ENCODE measurements at regions not wholly inside any gene's neighbourhood (a gene's known extent, or its start where the extent isn't known, plus 50 kb on each side); places are given as distances from the start of the nearest gene placed in this dataset.
A peak's percentile ranks its signal among the peaks of the same experiment; 100 is the strongest.

- DNase-seq (no peak), ATAC-seq (replicated peaks) (no peak)
- Mint-ChIP-seq H3K36me3 (no peaks in the 10 kb centered on the region), H3K9me3 (no peaks in the 10 kb centered on the region), H3K4me1 (no peaks in the 10 kb centered on the region), H3K4me3 (no peak overlapping the region), H3K27me3 (no peaks in the 10 kb centered on the region), H3K27ac (no peak overlapping the region)
Measured at GRCh38 chr6:127022302-127022701, 96.2 kb upstream of the RSPO3 start.

- H3K4me1 Mint-ChIP-seq: no peaks in the 10 kb centered on the region
- no peaks in the 10 kb centered on the region for H3K27me3 Mint-ChIP-seq
- H3K36me3 Mint-ChIP-seq: no peaks in the 10 kb centered on the region
- H3K4me3 Mint-ChIP-seq: no peak overlapping the region
- no peak for DNase-seq
- no peak overlapping the region for H3K27ac Mint-ChIP-seq
- no peaks in the 10 kb centered on the region for H3K9me3 Mint-ChIP-seq
- no peak for ATAC-seq (replicated peaks)
Measured at GRCh38 chr6:127023001-127023778, 95.3 kb upstream of the RSPO3 start.

- no peak for DNase-seq
- Mint-ChIP-seq H3K9me3 (no peaks in the 10 kb centered on the region), H3K4me3 (no peak overlapping the region), H3K36me3 (no peaks in the 10 kb centered on the region), H3K4me1 (no peaks in the 10 kb centered on the region), H3K27ac (no peak overlapping the region), H3K27me3 (no peaks in the 10 kb centered on the region)
- ATAC-seq (replicated peaks): no peak
Measured at GRCh38 chr6:127026247-127026646, 92.2 kb upstream of the RSPO3 start.

- H3K27ac Mint-ChIP-seq: no peak overlapping the region
- no peaks in the 10 kb centered on the region for H3K27me3 Mint-ChIP-seq
- no peaks in the 10 kb centered on the region for H3K4me1 Mint-ChIP-seq
- ATAC-seq (replicated peaks): no peak
- H3K4me3 Mint-ChIP-seq: no peak overlapping the region
- no peaks in the 10 kb centered on the region for H3K9me3 Mint-ChIP-seq
- DNase-seq: no peak
- H3K36me3 Mint-ChIP-seq: no peaks in the 10 kb centered on the region
Measured at GRCh38 chr6:127030111-127030510, 88.4 kb upstream of the RSPO3 start.

- Mint-ChIP-seq H3K36me3 (no peaks in the 10 kb centered on the region), H3K4me1 (no peaks in the 10 kb centered on the region), H3K27ac (no peak overlapping the region), H3K4me3 (no peak overlapping the region), H3K27me3 (no peaks in the 10 kb centered on the region), H3K9me3 (no peaks in the 10 kb centered on the region)
- DNase-seq (no peak), ATAC-seq (replicated peaks) (no peak)
Measured at GRCh38 chr6:127030836-127031235, 87.6 kb upstream of the RSPO3 start.

- no peak for DNase-seq
- Mint-ChIP-seq H3K27ac (no peak overlapping the region), H3K4me3 (no peak overlapping the region), H3K4me1 (no peaks in the 10 kb centered on the region), H3K9me3 (no peaks in the 10 kb centered on the region), H3K27me3 (no peaks in the 10 kb centered on the region), H3K36me3 (no peaks in the 10 kb centered on the region)
- ATAC-seq (replicated peaks): no peak
Measured at GRCh38 chr6:127031511-127031910, 87.0 kb upstream of the RSPO3 start.

- Mint-ChIP-seq H3K4me3 (no peak overlapping the region), H3K4me1 (no peaks in the 10 kb centered on the region), H3K27me3 (no peaks in the 10 kb centered on the region), H3K27ac (no peak overlapping the region), H3K9me3 (no peaks in the 10 kb centered on the region), H3K36me3 (no peaks in the 10 kb centered on the region)
- DNase-seq (no peak), ATAC-seq (replicated peaks) (no peak)
Measured at GRCh38 chr6:127032971-127033370, 85.5 kb upstream of the RSPO3 start.

- ATAC-seq (replicated peaks) (no peak), DNase-seq (no peak)
- Mint-ChIP-seq H3K27ac (no peak overlapping the region), H3K9me3 (peaks cover 13 to 14% of the 10 kb centered on the region in 2 donors), H3K27me3 (no peaks in the 10 kb centered on the region), H3K4me3 (no peak overlapping the region), H3K4me1 (no peaks in the 10 kb centered on the region), H3K36me3 (no peaks in the 10 kb centered on the region)
Measured at GRCh38 chr6:127051571-127052260, 66.8 kb upstream of the RSPO3 start.

- no peak for ATAC-seq (replicated peaks)
- H3K27ac Mint-ChIP-seq: no peak overlapping the region
- H3K4me1 Mint-ChIP-seq: no peaks in the 10 kb centered on the region
- no peak overlapping the region for H3K4me3 Mint-ChIP-seq
- DNase-seq: no peak
- no peaks in the 10 kb centered on the region for H3K36me3 Mint-ChIP-seq
- peaks cover 7 to 10% of the 10 kb centered on the region in 2 donors for H3K9me3 Mint-ChIP-seq
- H3K27me3 Mint-ChIP-seq: no peaks in the 10 kb centered on the region
Measured at GRCh38 chr6:127053032-127053874, 65.2 kb upstream of the RSPO3 start.

GRCh38 chr6:127053875-127054235 is 64.6 kb upstream of the RSPO3 start:
- no peaks in the 10 kb centered on the region for H3K4me1 Mint-ChIP-seq
- no peak for DNase-seq
- H3K36me3 Mint-ChIP-seq: no peaks in the 10 kb centered on the region
- H3K4me3 Mint-ChIP-seq: no peak overlapping the region
- H3K27ac Mint-ChIP-seq: no peak overlapping the region
- H3K27me3 Mint-ChIP-seq: no peaks in the 10 kb centered on the region
- H3K9me3 Mint-ChIP-seq: peaks cover 10% of the 10 kb centered on the region in 2 donors
- no peak for ATAC-seq (replicated peaks)

- Mint-ChIP-seq H3K27ac (no peak overlapping the region), H3K27me3 (no peaks in the 10 kb centered on the region), H3K4me1 (no peaks in the 10 kb centered on the region), H3K4me3 (no peak overlapping the region), H3K36me3 (no peaks in the 10 kb centered on the region), H3K9me3 (peaks cover 6 to 8% of the 10 kb centered on the region in 2 donors)
- ATAC-seq (replicated peaks): no peak
- DNase-seq: no peak
Measured at GRCh38 chr6:127058027-127058426, 60.4 kb upstream of the RSPO3 start.

GRCh38 chr6:127058936-127059335 is 59.5 kb upstream of the RSPO3 start:
- no peaks in the 10 kb centered on the region for H3K27me3 Mint-ChIP-seq
- H3K4me3 Mint-ChIP-seq: no peak overlapping the region
- ATAC-seq (replicated peaks): peak; percentile 78 to 85
- peaks cover 6 to 8% of the 10 kb centered on the region in 2 donors for H3K9me3 Mint-ChIP-seq
- DNase-seq: no peak
- no peak overlapping the region for H3K27ac Mint-ChIP-seq
- no peaks in the 10 kb centered on the region for H3K36me3 Mint-ChIP-seq
- H3K4me1 Mint-ChIP-seq: no peaks in the 10 kb centered on the region
